GM13977 (cell line): ENCODE measurements at regions not wholly inside any gene's neighbourhood (a gene's known extent, or its start where the extent isn't known, plus 50 kb on each side); places are given as distances from the start of the nearest gene placed in this dataset.

ENCODE experiments used
- DNase-seq: peaks from one replicate; pipeline ENCODE4 v3.0.0; 2012; ENCODE audit warnings: low spot score
- in situ Hi-C: fragments of 300-500 bp; cut with MboI; formaldehyde crosslinking; loops from one replicate; pipeline ENCODE4 v1.12.0; 2022; ENCODE audit warnings: low sequenced_read_pairs, low pct_unique_long_range_greater_than_20kb, mixed read lengths, inconsistent platforms; ENCODE audit not compliant: unreplicated experiment
- TF ChIP-seq, protein P1 (sequence below): IDR thresholded peaks from 2 replicates; pipeline ENCODE4 v1.5.1; 2012; ENCODE audit warnings: mild to moderate bottlenecking, control low read depth; ENCODE audit not compliant: insufficient read depth; ENCODE audit errors: extremely low read depth, missing control alignments

DNA sequence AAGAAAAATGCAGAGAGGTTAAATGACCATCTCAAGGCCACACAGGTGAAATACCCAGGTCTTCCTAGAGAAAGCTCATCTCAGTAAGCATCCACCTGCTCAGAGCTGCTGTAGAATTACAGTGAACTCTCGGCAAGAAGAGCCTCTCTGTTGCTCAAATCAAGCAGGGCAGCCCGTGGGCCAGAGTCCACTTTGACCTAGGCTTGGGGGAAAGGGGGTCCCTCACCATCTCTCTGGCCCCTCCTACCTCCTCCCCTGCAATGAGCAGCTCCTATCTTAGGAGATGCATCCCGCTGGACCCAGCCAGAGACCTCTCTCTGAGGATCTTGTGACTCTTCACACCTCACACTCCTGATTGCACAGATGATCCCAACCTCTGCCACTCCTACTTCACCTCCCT lies 364.7 kb downstream of the PTPRU start:
- in situ Hi-C loops = no loop called here
- TF ChIP-seq, protein P1, sequence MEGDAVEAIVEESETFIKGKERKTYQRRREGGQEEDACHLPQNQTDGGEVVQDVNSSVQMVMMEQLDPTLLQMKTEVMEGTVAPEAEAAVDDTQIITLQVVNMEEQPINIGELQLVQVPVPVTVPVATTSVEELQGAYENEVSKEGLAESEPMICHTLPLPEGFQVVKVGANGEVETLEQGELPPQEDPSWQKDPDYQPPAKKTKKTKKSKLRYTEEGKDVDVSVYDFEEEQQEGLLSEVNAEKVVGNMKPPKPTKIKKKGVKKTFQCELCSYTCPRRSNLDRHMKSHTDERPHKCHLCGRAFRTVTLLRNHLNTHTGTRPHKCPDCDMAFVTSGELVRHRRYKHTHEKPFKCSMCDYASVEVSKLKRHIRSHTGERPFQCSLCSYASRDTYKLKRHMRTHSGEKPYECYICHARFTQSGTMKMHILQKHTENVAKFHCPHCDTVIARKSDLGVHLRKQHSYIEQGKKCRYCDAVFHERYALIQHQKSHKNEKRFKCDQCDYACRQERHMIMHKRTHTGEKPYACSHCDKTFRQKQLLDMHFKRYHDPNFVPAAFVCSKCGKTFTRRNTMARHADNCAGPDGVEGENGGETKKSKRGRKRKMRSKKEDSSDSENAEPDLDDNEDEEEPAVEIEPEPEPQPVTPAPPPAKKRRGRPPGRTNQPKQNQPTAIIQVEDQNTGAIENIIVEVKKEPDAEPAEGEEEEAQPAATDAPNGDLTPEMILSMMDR = no peak
- DNase-seq = no peak

DNA sequence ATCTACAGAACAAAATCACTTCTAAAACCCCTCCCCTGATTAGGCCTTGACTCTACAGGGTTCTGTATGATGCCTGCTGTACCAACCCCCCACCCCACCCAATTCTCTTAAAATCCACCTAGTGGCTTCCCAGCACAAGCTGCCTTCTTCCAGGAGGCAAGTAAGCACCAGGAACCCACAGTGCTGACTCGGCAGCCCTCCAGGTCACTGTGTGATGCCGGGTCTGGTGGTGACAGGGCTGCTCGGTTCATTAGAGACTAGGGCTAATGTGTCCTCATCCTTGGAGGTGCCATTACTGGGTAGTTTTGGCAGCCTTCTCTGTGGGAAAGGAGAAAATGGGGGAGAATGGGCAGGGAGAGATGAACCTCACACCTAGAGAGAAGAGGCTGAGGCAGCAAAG lies 363.5 kb downstream of the PTPRU start:
- no peak for DNase-seq
- in situ Hi-C loops = no loop called here
- TF ChIP-seq, protein P1 = no peak

DNA sequence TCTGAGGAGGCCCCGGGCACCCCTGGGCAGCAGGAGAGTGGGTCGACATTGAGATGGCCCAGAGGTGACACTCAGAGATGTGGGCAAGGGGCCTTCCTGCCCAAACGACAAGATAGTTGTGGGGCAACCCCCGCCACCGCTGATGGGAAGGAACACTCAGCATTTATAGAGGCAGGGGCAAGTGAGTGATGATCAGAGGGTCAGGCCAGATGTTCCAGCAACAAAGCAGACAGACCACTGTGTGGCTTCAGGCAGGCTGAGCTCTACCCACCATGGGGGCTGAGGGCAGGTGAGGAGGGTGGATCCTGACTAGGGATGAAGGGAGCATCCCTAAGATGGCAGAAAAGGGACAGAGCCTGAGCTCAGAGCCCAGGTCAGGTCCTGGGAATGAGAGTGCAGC lies 362.7 kb downstream of the PTPRU start:
- no peak for DNase-seq
- TF ChIP-seq, protein P1 = no peak
- in situ Hi-C loops = no loop called here

DNA sequence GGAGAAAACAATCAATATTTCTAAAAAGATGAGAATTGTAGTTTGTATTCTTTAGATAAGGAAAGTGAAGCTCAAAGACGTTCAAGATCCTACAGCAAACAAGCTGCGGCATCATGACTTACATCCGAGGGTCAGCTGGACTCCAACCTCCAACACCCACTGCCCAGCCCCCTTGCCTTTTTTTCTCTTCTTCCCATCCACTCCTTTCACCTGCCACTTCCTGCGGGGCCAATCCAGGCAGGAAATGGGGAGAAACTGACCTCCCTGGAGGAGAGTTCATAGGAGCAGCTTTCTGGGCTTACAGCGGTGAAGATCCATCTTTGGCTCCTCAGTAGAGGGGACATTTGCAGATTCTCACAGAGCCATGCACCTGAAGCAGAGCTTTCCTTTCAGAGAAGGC lies 361.5 kb downstream of the PTPRU start:
- no peak for DNase-seq
- in situ Hi-C loops = no loop called here
- TF ChIP-seq, protein P1 = no peak

DNA sequence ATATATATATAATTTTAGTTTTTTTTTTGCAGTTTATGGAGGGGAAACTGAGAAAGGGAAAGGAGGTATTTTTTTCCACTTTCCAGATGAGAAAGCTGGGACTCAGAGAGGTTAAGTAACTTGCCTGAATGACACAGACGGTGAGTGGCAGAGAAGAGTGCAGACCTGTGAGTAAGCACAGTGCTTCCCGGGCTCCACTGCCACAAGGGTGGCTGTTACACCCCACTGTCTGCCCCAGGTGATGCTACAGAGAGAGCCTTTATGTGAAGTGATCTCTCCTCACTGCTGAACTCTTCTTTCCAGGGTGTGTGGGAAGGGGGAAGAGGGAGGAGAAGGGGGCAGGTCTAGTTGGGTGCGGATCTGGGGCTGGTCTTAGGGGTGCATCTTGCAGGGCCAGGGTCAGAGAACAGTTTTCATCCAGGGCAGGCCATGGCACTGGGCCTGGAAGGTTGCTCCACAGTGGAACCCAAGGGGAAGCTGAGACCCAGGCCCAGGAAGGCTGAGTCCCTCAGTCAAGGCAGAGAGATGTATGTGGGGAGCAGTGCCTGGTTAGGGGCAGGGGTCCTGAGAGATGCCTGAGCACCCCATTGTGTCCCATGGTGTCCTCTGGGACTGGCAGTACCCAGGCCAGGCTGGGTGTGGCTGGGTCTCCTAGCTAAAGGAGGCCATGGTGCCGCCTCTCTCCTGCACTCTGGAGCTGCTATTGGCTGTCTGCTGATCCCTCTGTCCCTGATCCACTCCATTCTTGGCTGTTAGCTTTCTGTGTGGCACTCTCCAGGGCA lies 357.5 kb downstream of the PTPRU start:
- no peak for DNase-seq
- TF ChIP-seq, protein P1 = no peak
- in situ Hi-C loops = no loop called here

DNA sequence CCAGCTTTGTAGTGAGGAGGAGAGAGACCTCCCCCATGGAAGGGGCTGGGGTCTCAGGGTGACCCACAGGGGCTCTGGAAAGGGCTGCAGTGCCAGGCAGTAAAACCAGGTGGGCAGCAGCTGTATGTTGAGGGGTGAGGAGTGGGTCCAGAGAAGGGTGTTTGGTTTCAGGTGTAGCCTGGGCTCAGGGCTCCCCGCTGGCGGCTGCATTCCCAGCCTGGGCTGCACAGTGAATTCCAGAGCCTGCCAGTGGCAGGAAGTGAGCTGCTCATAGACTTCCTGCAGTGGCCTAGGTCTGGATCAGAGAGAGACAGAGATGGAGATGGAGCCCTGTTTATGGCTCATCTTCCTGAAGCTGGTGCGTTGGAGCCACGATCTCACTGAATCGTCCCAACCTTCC lies 356.4 kb downstream of the PTPRU start:
- TF ChIP-seq, protein P1 = no peak
- DNase-seq = no peak
- in situ Hi-C loops = no loop called here
